HG02798 (cell line): ENCODE measurements at regions not wholly inside any gene's neighbourhood (a gene's known extent, or its start where the extent isn't known, plus 50 kb on each side); places are given as distances from the start of the nearest gene placed in this dataset.
"Not testable (repeated sequence)": the region's sequence is repeated elsewhere in the genome, so short reads cannot be mapped to it uniquely, and the experiment has no call there.

Experiments
- ATAC-seq: cut with Tn5 transposase; IDR thresholded peaks from one replicate; pipeline ENCODE4 v1.9.1; 2021; ENCODE audit warnings: mild to moderate bottlenecking; ENCODE audit not compliant: unreplicated experiment, poor library complexity

DNA sequence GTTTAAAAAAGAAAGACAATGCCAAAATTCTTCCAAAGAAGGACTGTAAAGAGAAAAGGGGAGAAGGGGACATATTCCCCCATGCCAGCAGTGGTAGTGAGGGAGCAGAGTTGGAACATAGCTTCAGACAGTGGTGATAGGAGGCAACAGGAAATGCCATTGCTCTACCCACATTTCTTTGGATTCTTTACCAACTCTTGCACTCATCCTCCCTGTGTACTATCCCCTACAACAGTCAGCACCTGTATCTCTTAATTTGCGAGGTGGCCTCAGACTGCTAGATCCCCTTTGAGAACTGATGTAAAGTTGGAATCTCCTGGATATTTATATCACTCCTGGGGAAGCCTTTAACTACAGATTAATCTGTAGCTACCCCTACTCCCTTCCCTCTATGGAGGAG, 320.6 kb upstream of the PTGER4 start:
- no peak for ATAC-seq

DNA sequence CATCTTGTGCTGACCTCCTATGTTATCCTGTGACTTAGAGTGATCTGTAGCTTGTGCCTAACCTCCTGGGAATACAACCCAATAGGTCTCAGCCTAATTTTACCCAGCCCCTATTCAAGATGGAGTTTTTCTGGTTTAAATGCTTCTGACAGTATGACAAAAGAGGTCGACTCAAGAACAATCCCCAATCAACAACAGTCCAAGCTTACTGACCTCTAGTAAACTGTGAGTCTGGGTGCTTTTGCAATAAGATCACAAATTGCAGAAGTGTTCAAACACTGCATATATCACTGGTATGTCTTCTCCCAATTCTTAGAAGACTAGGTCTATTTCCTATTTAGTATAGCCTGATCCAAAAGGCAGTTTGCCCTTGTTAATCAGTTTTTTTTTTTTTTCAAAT, 323.5 kb upstream of the PTGER4 start:
- ATAC-seq = no peak

DNA sequence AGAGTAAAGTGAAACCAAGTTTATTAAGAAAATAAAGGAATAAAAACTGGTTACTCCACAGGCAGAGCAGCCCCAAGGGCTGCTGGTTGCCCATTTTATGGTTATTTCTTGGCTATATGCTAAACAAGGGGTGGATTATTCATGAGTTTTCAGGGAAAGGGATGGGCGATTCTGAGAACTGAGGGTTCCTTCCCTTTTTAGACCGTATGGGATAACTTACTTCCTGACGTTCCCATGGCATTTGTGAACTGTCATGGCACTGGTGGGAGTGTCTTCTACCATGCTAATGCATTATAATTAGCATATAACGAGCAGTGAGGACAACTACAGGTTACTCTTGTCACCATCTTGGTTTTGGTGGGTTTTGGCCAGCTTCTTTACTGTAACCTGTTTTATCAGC, 323.9 kb upstream of the PTGER4 start:
- no peak for ATAC-seq

DNA sequence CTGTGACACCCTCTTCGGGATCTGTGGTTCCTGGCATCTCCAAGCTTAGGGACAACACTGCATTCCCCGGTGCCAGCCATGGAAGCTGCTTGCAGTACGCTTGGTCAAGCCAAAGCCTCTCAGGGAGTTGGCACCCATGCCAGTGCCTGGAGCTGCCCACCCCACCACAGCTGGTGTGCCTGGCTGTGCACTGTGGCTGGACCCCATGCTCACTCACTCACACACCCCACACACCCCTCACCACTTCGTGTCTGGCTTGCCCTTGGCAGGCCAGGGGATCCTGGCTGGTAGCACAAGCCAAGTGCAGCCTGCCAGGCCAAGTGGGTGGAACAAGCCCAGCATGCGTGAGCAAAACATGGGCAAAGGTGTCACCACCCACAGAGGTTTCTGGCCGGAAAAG, 324.5 kb upstream of the PTGER4 start:
- no peak for ATAC-seq

GRCh38 chr5:40354171-40354570, 325.5 kb upstream of the PTGER4 start:
- ATAC-seq = no peak

GRCh38 chr5:40353442-40353841, 326.3 kb upstream of the PTGER4 start:
- no peak for ATAC-seq

DNA sequence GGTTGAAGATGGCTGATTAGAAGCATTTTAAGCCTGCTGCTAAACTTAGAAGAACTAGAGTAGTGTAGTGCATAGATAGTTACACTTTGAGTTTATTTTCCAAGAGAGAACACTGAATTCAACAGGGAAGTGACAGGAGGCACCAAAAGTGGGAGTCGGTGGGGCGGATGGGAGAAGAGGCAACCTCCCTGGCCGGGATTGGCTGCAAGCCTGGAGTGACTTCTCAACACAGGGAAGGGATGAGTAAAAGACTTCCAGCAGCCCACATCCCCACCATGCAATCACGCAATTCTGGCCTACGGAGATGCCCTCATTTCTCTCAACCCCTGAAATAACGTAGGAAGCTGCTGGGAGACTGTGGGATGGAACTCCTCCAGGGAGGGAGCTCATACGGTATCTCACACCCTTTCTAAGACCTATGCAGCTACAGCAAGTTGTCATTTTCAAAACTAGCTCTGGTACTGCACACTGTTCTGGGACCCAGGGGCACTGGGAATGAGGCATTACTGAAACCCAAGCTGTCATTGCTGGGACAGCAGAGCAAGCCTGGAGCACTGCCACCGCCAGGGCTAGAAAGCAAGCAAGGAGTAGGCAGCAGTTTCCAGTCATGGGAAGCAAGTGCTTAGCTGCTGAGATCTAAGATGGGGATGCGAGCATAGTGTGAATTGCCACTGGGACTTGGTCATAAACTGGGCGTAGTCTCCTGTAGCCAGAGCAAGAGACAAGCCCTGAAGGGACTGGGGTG, 331.6 kb upstream of the PTGER4 start:
- ATAC-seq = no peak

DNA sequence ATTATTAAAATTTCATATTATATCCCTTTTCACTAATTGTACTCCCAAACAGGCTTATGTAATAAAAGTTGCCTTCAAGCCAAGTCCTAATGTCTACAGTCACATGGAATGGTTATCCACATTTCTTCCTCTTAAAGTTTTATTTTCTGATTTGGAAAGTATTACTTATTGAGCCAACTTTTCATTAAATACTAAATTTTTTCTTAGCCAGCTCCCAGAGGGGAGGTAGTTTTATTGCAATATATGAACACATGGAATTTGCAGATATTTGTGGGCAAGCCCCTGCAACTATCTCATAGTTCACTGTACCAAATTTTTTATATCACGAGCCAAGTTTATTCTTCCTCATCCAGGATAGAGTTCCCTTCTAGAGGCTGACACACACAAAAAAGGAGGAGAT, 332.8 kb upstream of the PTGER4 start:
- no peak for ATAC-seq

- not testable (repeated sequence) for ATAC-seq
These were observed 341.3 kb upstream of the PTGER4 start for GRCh38 chr5:40338434-40338833.

DNA sequence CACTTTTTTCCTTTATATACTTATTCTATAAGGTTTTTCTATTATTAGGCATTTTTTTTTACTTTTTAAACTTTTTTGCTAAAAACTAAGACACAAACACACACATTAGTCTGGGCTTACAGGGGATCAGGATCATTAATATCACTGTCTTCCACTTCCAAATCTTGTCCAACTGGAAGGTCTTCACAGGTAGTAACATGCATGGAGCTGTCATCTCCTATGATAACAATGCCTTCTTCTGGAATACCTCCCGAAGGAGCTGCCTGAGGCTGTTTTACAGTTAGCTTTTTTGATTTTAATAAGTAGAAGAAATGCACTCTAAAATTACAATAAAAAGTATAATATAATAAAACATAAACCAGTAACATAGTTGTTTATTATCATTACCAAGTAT, 345.5 kb upstream of the PTGER4 start:
- ATAC-seq = no peak

DNA sequence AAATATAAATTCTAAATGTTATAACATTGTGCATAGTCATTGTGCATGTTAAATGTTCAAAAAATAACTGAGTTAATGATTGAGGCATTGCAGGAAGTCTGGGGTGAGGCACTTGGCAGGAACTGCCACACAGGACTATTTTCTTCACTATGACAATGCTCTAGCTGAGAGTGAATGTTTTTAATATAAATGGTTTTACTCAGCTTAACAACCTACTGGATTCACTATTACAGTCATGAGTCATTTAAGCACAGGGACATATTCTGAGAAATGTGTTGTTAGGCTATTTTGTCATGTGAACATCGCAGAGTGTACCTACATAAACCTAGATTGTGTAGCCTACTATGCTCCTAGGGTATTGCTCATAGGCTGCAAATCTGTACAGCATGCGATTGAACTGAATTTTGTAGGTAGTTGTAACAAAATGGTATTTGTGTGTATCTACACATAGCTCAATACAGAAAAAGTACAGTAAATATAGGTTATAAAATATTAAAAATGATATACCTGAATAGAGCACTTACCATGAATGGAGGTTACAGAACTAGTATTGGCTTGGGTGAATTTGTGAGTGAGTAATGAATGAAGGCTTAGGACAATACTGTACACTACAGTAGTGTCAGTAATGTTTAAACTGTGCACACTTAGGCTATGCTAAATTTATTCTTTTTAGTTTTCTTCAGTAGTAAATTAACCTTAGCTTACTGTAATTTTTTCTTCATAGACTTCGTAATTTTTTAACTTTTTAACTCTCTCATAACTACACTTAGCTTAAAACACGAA, 346.1 kb upstream of the PTGER4 start:
- ATAC-seq = no peak

GRCh38 chr5:40332970-40333369, 346.7 kb upstream of the PTGER4 start:
- ATAC-seq = no peak

DNA sequence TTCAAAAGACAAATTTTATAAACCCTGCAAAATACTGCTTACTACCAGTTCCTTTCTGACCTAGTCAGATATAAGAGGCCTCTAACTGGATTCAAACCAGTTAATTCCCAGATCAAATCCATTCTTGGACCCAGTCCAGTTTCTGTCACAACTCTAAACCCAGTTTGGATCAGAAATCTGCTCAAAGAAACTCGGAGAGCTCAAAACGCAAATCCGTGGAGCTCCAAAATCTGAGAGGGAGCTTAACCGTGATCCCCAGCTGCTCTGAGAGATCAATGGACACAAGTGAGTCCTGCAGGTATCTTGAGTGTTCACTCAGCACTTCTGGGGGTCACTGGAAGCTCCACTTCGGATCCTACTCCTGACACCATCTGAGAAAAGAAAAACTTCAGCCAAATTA, 348.1 kb upstream of the PTGER4 start:
- no peak for ATAC-seq

DNA sequence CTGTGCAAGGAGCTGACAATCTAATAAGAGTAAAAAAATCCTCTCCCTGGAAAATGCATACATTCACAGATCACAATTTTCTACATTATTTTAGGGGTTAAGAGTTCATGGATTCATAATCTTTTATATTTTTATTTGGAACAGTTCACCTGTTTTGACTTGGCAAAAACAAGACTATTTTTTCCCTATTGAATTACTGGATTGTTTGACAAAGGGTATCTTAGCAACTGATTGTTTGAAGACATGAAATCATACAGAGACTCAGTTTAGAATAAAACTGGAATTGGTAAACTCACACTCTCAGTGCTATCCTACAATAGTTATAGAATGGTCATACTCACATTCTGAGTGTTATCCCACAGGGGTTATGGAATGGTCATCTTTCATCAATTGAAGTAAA, 358.2 kb upstream of the PTGER4 start:
- ATAC-seq = no peak

- ATAC-seq = no peak
These were observed 361.3 kb upstream of the PTGER4 start for GRCh38 chr5:40318395-40318794.

DNA sequence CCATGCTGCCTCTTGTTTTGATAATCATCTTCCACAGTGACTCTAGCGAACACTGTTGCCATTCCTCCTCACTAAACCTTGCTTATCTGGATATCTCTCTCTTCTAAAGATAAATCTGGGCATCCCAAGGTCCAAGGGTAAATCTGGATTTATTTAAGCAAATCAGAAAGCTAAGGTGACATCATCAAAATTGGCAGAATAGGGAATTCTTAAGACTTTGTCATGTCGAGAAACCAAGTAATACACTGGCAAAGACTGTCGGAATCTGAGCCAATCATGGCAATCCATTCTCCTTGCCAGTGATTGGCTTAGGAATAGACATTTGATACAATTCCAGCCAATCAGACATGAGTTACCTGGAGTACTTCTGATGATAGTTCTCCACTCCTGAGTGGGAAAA, 362.7 kb upstream of the PTGER4 start:
- ATAC-seq = no peak

- ATAC-seq = no peak
These were observed 364.6 kb upstream of the PTGER4 start for GRCh38 chr5:40315126-40315525.

GRCh38 chr5:40314275-40314674, 365.4 kb upstream of the PTGER4 start:
- ATAC-seq = no peak

GRCh38 chr5:40312205-40312604, 367.5 kb upstream of the PTGER4 start:
- no peak for ATAC-seq

DNA sequence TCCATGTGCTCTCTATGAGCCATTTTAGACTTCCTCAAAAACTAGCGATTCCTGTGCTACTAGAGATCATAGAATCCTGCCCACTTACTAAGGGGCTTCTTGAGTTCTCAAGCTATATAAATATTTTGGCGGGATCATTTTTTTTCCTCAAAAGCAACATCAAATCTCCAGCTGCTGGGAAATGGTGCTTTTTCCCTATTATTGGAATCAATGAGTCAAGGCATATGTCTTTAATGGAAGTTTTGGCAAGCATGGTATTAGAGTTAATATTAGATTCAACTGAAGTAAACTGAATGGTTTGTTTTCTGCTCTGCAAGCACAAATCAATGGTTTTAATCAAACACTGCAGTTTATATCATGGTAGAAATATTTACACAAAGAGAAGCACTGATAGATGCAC, 369.9 kb upstream of the PTGER4 start:
- ATAC-seq = no peak

DNA sequence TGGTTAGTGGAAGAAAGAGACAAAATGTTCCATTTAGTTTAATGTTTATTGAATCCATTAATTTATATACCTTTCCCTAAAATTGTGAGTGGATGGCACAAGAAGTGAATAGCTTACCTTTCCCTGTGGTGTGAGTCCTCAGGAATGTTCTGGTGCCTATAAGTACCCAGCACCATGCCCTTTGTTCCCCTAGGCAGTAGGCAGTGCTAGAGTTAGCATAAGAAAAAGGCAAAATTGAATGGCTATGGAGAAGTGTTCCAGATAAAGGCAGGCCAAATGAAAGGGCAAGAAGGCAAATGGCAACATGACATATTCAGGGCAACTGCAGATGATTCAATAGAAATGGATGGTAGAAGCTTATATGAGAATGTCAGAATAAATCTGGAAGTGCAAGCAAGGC, 370.8 kb upstream of the PTGER4 start:
- ATAC-seq = no peak

- no peak for ATAC-seq
These were observed 371.8 kb upstream of the PTGER4 start for GRCh38 chr5:40307920-40308319.
